22Rv1 (cell line): ENCODE measurements at regions not wholly inside any gene's neighbourhood (a gene's known extent, or its start where the extent isn't known, plus 50 kb on each side); places are given as distances from the start of the nearest gene placed in this dataset.

Experiments
- CTCF ChIP-seq: fragments of 450-650 bp; IDR thresholded peaks from 2 replicates; pipeline ENCODE4 v1.5.1; 2017; ENCODE audit warnings: mild to moderate bottlenecking
- ZFX ChIP-seq: fragments of 450-650 bp; IDR thresholded peaks from 2 replicates; pipeline ENCODE4 v1.6.1; 2017; ENCODE audit warnings: antibody characterized with exemption, borderline replicate concordance

- TF ChIP-seq CTCF (no peak), ZFX (no peak)
Observed at GRCh38 chr10:117622471-117623184, 80.1 kb downstream of the EMX2 start.
